ENCODE measurements at regions not wholly inside any gene's neighbourhood (a gene's known extent, or its start where the extent isn't known, plus 50 kb on each side); places are given as distances from the start of the nearest gene placed in this dataset.

- no peak for DNase-seq (ENCODE audit: low read depth)
- TF ChIP-seq CTCF (conservative IDR thresholded peaks at IDR 0.05; ENCODE audit: low read length) = no peak
- no peak overlapping the region for H3K4me3 ChIP-seq (ENCODE audit: low read length)
These were observed 114.7 kb upstream of the ARMCX2 start for GRCh38 chrX:101774340-101774739.

- no peak for TF ChIP-seq CTCF (conservative IDR thresholded peaks at IDR 0.05; ENCODE audit: low read length)
- H3K4me3 ChIP-seq (ENCODE audit: low read length) = no peak overlapping the region
- no peak for DNase-seq (ENCODE audit: low read depth)
These were observed 104.9 kb upstream of the ARMCX2 start for GRCh38 chrX:101764538-101764937.

DNA sequence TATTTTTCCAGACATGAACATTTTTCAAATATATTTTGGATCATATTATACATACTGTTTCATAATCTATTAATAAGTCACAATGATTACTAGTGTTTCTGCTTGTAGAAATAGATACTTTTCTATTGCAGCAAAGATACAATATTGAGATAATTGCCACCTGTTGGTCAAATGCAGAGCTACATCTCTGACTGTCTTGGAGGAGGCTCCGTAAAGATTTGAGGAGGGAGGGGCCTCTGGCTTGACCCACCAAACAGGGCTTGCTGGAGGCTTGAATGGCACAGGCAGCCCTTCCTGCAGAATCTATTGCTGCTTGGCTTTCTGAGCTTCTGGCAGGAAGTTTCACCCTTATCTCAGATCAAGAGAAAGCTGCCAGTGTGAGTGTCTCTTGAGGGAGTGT is 99.3 kb upstream of the ARMCX2 start:
- H3K4me3 ChIP-seq (ENCODE audit: low read length) = no peak overlapping the region
- peak; percentile 56 for TF ChIP-seq CTCF (conservative IDR thresholded peaks at IDR 0.05; ENCODE audit: low read length)

DNA sequence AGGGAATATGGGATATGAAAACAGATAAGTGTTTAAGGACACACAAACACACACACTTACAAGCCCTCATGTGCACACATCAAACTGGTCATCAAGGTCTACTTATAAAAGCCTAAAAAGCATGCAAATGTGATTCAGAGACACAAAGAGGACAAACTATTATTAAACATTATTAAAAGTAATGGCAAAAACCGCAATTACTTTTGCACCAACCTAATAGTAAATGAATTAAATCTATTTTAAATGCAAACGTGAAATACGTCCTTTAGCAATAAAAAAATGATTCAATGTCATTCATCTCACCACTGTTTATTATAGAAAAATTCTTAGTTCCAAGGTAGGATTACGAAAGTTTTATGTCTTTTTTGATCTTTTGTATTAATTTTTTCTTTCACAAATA is 91.1 kb upstream of the ARMCX2 start:
- no peak overlapping the region for H3K4me3 ChIP-seq (ENCODE audit: low read length)
- TF ChIP-seq CTCF (conservative IDR thresholded peaks at IDR 0.05; ENCODE audit: low read length) = no peak
- no peak for DNase-seq (ENCODE audit: low read depth)

More for the DNA sequence above, 99.3 kb upstream of the ARMCX2 start:
- DNase-seq (ENCODE audit: low read depth) = peak; percentile 41

- DNase-seq (ENCODE audit: low read depth) = peak; percentile 0
- TF ChIP-seq CTCF (conservative IDR thresholded peaks at IDR 0.05; ENCODE audit: low read length) = no peak
- no peak overlapping the region for H3K4me3 ChIP-seq (ENCODE audit: low read length)
These were observed 89.8 kb upstream of the ARMCX2 start for GRCh38 chrX:101749436-101749835.

DNA sequence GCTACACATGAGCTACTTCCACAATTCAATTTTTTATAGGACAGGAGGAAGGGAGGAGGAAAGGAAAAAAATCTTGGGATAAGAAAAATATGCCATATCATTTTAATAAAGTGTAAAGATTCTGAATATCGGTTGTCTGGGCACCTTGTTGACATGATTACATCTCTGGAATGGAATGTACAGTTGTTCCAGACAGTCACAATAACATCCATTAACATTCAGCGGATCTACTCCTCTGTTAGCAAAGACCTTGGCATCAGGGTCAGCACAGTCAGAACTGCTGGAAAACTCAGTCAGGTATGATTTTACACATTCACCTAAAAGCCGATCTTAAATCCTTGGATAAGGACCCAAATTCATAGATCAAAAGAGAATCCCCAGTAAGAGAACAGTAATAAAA is 85.4 kb upstream of the ARMCX2 start:
- H3K4me3 ChIP-seq (ENCODE audit: low read length) = no peak overlapping the region
- DNase-seq (ENCODE audit: low read depth) = no peak
- no peak for TF ChIP-seq CTCF (conservative IDR thresholded peaks at IDR 0.05; ENCODE audit: low read length)

DNA sequence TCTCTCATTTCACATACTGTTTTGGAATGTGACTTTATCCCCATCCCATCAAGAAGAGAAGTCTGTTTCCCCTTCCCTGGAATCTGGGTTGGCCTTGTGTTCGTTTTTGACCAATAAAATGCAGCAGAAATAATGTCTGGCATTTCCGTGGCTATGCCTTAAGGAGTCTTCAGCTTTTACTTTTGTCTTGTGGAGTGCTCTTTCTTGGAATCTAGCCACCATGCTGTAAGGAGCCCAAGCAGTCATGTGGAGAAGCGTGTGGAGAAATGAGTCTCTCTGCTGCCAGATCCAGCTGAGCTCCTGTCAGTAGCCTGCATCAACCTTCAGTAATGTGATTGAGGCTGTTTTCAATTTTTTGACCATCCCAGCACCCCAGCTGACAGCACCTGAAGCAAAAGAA is 84.4 kb upstream of the ARMCX2 start:
- TF ChIP-seq CTCF (conservative IDR thresholded peaks at IDR 0.05; ENCODE audit: low read length) = no peak
- no peak overlapping the region for H3K4me3 ChIP-seq (ENCODE audit: low read length)

More for the DNA sequence above, 84.4 kb upstream of the ARMCX2 start:
- DNase-seq (ENCODE audit: low read depth) = peak; percentile 8

Data from AG10803 (cell line).